ENCODE measurements at regions not wholly inside any gene's neighbourhood (a gene's known extent, or its start where the extent isn't known, plus 50 kb on each side); places are given as distances from the start of the nearest gene placed in this dataset.

DNA sequence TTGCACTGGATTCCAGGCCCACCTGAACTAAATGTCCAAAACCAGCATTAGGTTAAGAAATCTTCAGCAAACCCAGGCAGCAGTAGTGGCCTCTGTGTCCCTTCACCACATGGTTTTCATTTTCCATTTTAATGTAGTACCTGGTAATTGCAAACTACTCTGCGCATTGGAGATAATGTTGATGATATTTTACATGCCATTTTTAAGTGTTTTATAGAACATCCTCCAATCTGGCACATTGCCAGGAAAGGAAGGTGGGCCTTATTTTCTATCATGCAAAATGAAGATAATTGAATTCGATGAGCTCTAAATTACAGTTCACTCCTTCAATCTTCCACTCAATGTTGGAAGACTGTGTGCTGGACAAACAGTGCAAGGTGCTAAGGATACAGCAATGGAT is 89.5 kb downstream of the ZC3H11B start:
- no peak overlapping the region for H3K9ac ChIP-seq (ENCODE audit: low read depth, low read length)
- no peaks in the 10 kb centered on the region for H3K4me1 ChIP-seq (ENCODE audit: control insufficient read depth, insufficient read depth, low read length)
- no peaks in the 10 kb centered on the region for H3K9me3 ChIP-seq (ENCODE audit: control insufficient read depth, insufficient read depth, low read length)
- no peaks in the 10 kb centered on the region for H3K27me3 ChIP-seq (ENCODE audit: control insufficient read depth, insufficient read depth, low read length)
- no peak overlapping the region for H3K4me3 ChIP-seq (ENCODE audit: low read depth, low read length)
- no peak overlapping the region for H3K27ac ChIP-seq (ENCODE audit: low read depth, low read length)
- H3K36me3 ChIP-seq (ENCODE audit: control insufficient read depth, insufficient read depth, low read length): no peaks in the 10 kb centered on the region

DNA sequence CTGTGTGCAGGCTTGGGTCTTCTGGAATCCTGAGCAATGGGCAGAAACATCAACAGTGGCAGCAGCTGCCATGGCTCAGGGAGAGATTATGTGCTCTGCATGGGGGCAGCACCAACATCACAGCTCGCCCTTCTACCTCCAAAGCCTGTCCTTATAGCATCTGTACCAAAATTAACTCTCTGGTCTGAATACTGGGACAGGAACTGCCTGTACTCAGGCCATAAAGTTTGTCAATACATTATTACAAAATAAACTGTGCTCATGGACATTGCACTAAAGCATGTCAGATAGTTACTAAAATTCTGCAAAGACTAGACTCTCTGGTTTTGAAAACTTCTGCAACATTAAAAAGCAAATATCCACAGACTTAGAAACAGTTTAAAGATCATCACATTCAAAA is 91.6 kb downstream of the ZC3H11B start:
- H3K27me3 ChIP-seq (ENCODE audit: control insufficient read depth, insufficient read depth, low read length): no peaks in the 10 kb centered on the region
- H3K9me3 ChIP-seq (ENCODE audit: control insufficient read depth, insufficient read depth, low read length): no peaks in the 10 kb centered on the region
- no peaks in the 10 kb centered on the region for H3K4me1 ChIP-seq (ENCODE audit: control insufficient read depth, insufficient read depth, low read length)
- no peaks in the 10 kb centered on the region for H3K36me3 ChIP-seq (ENCODE audit: control insufficient read depth, insufficient read depth, low read length)
- H3K9ac ChIP-seq (ENCODE audit: low read depth, low read length): no peak overlapping the region
- H3K27ac ChIP-seq (ENCODE audit: low read depth, low read length): no peak overlapping the region
- H3K4me3 ChIP-seq (ENCODE audit: low read depth, low read length): no peak overlapping the region

DNA sequence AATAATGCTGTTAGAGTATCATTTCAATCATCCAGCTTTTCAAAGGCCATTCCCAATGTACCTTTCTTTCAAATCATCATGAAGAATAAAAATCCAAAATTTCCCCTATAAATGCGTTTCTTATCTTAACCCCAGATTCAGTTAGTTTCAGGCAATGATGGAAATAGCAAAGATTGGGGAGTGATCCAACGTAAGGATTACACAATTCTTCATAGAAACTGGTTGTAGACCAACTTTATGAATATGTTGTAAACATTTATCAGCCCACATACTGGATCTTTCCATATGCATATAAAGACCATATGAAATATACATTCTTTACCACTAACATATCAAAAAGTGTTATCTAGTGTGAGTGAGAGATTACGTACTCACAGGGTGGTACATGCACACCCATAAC is 92.7 kb downstream of the ZC3H11B start:
- H3K9ac ChIP-seq (ENCODE audit: low read depth, low read length): no peak overlapping the region

DNA sequence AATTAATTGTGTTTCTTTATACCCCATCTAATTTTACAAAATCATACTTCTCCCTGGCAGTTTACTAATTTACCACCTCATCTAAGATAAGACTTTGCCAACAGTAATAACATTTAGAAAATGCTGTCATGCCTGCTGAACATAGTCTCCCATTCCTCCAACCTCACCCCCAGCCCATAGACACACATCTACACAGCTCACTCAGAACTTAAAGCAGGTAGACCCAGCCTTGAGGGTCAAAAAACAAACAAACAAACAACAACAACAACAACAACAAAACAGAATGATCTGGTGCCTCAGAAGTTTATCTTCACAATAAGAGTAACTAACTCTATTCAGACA is 94.0 kb downstream of the ZC3H11B start:
- Histone ChIP-seq H3K4me3 (ENCODE audit: low read depth, low read length) (no peak overlapping the region), H3K4me1 (ENCODE audit: control insufficient read depth, insufficient read depth, low read length) (no peaks in the 10 kb centered on the region), H3K27ac (ENCODE audit: low read depth, low read length) (no peak overlapping the region), H3K9ac (ENCODE audit: low read depth, low read length) (no peak overlapping the region), H3K36me3 (ENCODE audit: control insufficient read depth, insufficient read depth, low read length) (no peaks in the 10 kb centered on the region), H3K9me3 (ENCODE audit: control insufficient read depth, insufficient read depth, low read length) (no peaks in the 10 kb centered on the region), H3K27me3 (ENCODE audit: control insufficient read depth, insufficient read depth, low read length) (no peaks in the 10 kb centered on the region)

More for the DNA sequence above, 92.7 kb downstream of the ZC3H11B start:
- H3K4me3 ChIP-seq (ENCODE audit: low read depth, low read length): no peak overlapping the region
- H3K27me3 ChIP-seq (ENCODE audit: control insufficient read depth, insufficient read depth, low read length): no peaks in the 10 kb centered on the region
- no peaks in the 10 kb centered on the region for H3K9me3 ChIP-seq (ENCODE audit: control insufficient read depth, insufficient read depth, low read length)
- no peaks in the 10 kb centered on the region for H3K36me3 ChIP-seq (ENCODE audit: control insufficient read depth, insufficient read depth, low read length)
- H3K4me1 ChIP-seq (ENCODE audit: control insufficient read depth, insufficient read depth, low read length): no peaks in the 10 kb centered on the region
- H3K27ac ChIP-seq (ENCODE audit: low read depth, low read length): no peak overlapping the region

GRCh38 chr1:219518168-219518906 is 94.6 kb downstream of the ZC3H11B start:
- Histone ChIP-seq H3K9me3 (ENCODE audit: control insufficient read depth, insufficient read depth, low read length) (no peaks in the 10 kb centered on the region), H3K27me3 (ENCODE audit: control insufficient read depth, insufficient read depth, low read length) (no peaks in the 10 kb centered on the region), H3K4me3 (ENCODE audit: low read depth, low read length) (no peak overlapping the region), H3K4me1 (ENCODE audit: control insufficient read depth, insufficient read depth, low read length) (no peaks in the 10 kb centered on the region), H3K27ac (ENCODE audit: low read depth, low read length) (no peak overlapping the region), H3K9ac (ENCODE audit: low read depth, low read length) (no peak overlapping the region), H3K36me3 (ENCODE audit: control insufficient read depth, insufficient read depth, low read length) (no peaks in the 10 kb centered on the region)

- no peaks in the 10 kb centered on the region for H3K4me1 ChIP-seq (ENCODE audit: control insufficient read depth, insufficient read depth, low read length)
Measured at GRCh38 chr1:219517031-219517430, 95.9 kb downstream of the ZC3H11B start.

DNA sequence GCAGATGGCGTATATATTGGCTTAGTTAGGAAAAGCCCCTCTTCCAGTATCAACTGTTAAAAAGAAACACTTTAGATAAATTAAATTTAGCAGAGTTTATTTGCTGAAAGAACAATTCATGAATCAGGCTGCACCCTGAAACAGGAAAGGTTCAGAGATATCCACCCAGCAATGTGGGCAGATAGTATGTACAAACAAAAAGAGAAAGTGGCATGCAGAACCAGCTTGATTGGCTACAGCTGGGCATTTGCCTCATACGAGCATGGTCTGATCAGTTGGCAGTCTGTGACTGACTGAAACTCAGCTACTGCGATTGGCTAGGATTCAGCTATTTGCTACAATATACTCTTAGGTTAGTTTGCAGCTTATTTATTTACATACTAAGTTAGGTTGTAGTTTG is 98.2 kb downstream of the ZC3H11B start:
- Histone ChIP-seq H3K9me3 (ENCODE audit: control insufficient read depth, insufficient read depth, low read length) (no peaks in the 10 kb centered on the region), H3K4me3 (ENCODE audit: low read depth, low read length) (no peak overlapping the region), H3K27me3 (ENCODE audit: control insufficient read depth, insufficient read depth, low read length) (no peaks in the 10 kb centered on the region), H3K9ac (ENCODE audit: low read depth, low read length) (no peak overlapping the region), H3K27ac (ENCODE audit: low read depth, low read length) (no peak overlapping the region), H3K36me3 (ENCODE audit: control insufficient read depth, insufficient read depth, low read length) (no peaks in the 10 kb centered on the region), H3K4me1 (ENCODE audit: control insufficient read depth, insufficient read depth, low read length) (no peaks in the 10 kb centered on the region)

More at GRCh38 chr1:219517031-219517430, 95.9 kb downstream of the ZC3H11B start:
- no peak overlapping the region for H3K9ac ChIP-seq (ENCODE audit: low read depth, low read length)
- no peaks in the 10 kb centered on the region for H3K36me3 ChIP-seq (ENCODE audit: control insufficient read depth, insufficient read depth, low read length)
- no peaks in the 10 kb centered on the region for H3K27me3 ChIP-seq (ENCODE audit: control insufficient read depth, insufficient read depth, low read length)
- no peak overlapping the region for H3K27ac ChIP-seq (ENCODE audit: low read depth, low read length)
- H3K9me3 ChIP-seq (ENCODE audit: control insufficient read depth, insufficient read depth, low read length): no peaks in the 10 kb centered on the region
- H3K4me3 ChIP-seq (ENCODE audit: low read depth, low read length): no peak overlapping the region

- Histone ChIP-seq H3K27ac (ENCODE audit: low read depth, low read length) (no peak overlapping the region), H3K27me3 (ENCODE audit: control insufficient read depth, insufficient read depth, low read length) (no peaks in the 10 kb centered on the region), H3K9me3 (ENCODE audit: control insufficient read depth, insufficient read depth, low read length) (no peaks in the 10 kb centered on the region), H3K4me3 (ENCODE audit: low read depth, low read length) (no peak overlapping the region), H3K9ac (ENCODE audit: low read depth, low read length) (no peak overlapping the region), H3K4me1 (ENCODE audit: control insufficient read depth, insufficient read depth, low read length) (no peaks in the 10 kb centered on the region), H3K36me3 (ENCODE audit: control insufficient read depth, insufficient read depth, low read length) (no peaks in the 10 kb centered on the region)
Measured at GRCh38 chr1:219507437-219507836, 105.5 kb downstream of the ZC3H11B start.

DNA sequence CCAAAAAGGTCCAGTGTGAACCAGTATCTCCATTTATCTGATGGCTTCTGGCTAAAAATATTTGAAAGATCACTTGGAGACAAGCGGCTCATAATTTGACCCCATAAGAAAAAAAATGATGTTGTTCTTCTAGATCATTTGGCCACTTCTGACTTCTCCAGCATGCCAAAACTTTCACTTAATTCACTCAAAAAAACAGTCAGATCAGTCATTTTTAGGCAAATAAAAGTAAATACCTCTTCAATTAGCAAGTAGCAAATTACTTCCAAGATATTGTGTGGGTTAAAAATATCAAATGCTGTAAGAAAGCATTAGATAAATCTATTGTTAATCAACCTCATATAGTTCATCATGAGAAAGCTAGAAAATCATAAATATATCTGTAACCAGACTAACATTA is 106.0 kb downstream of the ZC3H11B start:
- no peaks in the 10 kb centered on the region for H3K4me1 ChIP-seq (ENCODE audit: control insufficient read depth, insufficient read depth, low read length)
- no peaks in the 10 kb centered on the region for H3K27me3 ChIP-seq (ENCODE audit: control insufficient read depth, insufficient read depth, low read length)
- no peaks in the 10 kb centered on the region for H3K9me3 ChIP-seq (ENCODE audit: control insufficient read depth, insufficient read depth, low read length)
- no peak overlapping the region for H3K27ac ChIP-seq (ENCODE audit: low read depth, low read length)
- no peak overlapping the region for H3K4me3 ChIP-seq (ENCODE audit: low read depth, low read length)
- no peak overlapping the region for H3K9ac ChIP-seq (ENCODE audit: low read depth, low read length)
- no peaks in the 10 kb centered on the region for H3K36me3 ChIP-seq (ENCODE audit: control insufficient read depth, insufficient read depth, low read length)

GRCh38 chr1:219506473-219506899 is 106.4 kb downstream of the ZC3H11B start:
- no peak overlapping the region for H3K27ac ChIP-seq (ENCODE audit: low read depth, low read length)

DNA sequence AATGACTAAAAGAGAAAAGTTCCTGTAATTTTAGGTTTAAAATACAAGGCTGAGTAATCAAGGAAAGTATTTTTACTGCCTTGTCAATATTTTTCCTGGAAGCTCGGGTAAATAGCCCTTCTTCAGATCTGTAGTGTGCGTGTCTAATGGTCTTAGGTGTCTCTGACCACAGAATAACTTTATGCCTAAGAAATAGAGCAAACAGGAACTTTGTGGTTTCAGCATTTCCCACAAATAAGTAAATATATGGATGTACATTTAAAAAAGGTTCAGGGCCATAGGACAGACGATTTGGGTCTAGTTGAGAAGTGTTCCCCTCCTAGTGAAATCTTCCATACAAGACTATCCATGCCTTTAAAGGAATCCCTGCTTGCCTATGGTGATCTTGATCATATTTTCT is 107.0 kb downstream of the ZC3H11B start:
- H3K36me3 ChIP-seq (ENCODE audit: control insufficient read depth, insufficient read depth, low read length): no peaks in the 10 kb centered on the region
- H3K4me1 ChIP-seq (ENCODE audit: control insufficient read depth, insufficient read depth, low read length): no peaks in the 10 kb centered on the region
- H3K9me3 ChIP-seq (ENCODE audit: control insufficient read depth, insufficient read depth, low read length): no peaks in the 10 kb centered on the region
- H3K9ac ChIP-seq (ENCODE audit: low read depth, low read length): no peak overlapping the region
- H3K27ac ChIP-seq (ENCODE audit: low read depth, low read length): no peak overlapping the region
- H3K27me3 ChIP-seq (ENCODE audit: control insufficient read depth, insufficient read depth, low read length): no peaks in the 10 kb centered on the region
- no peak overlapping the region for H3K4me3 ChIP-seq (ENCODE audit: low read depth, low read length)

More at GRCh38 chr1:219506473-219506899, 106.4 kb downstream of the ZC3H11B start:
- Histone ChIP-seq H3K4me1 (ENCODE audit: control insufficient read depth, insufficient read depth, low read length) (no peaks in the 10 kb centered on the region), H3K4me3 (ENCODE audit: low read depth, low read length) (no peak overlapping the region), H3K27me3 (ENCODE audit: control insufficient read depth, insufficient read depth, low read length) (no peaks in the 10 kb centered on the region), H3K9ac (ENCODE audit: low read depth, low read length) (no peak overlapping the region), H3K9me3 (ENCODE audit: control insufficient read depth, insufficient read depth, low read length) (no peaks in the 10 kb centered on the region), H3K36me3 (ENCODE audit: control insufficient read depth, insufficient read depth, low read length) (no peaks in the 10 kb centered on the region)

Data from HUES48 (cell line).